ENCODE measurements at regions not wholly inside any gene's neighbourhood (a gene's known extent, or its start where the extent isn't known, plus 50 kb on each side); places are given as distances from the start of the nearest gene placed in this dataset.

DNA sequence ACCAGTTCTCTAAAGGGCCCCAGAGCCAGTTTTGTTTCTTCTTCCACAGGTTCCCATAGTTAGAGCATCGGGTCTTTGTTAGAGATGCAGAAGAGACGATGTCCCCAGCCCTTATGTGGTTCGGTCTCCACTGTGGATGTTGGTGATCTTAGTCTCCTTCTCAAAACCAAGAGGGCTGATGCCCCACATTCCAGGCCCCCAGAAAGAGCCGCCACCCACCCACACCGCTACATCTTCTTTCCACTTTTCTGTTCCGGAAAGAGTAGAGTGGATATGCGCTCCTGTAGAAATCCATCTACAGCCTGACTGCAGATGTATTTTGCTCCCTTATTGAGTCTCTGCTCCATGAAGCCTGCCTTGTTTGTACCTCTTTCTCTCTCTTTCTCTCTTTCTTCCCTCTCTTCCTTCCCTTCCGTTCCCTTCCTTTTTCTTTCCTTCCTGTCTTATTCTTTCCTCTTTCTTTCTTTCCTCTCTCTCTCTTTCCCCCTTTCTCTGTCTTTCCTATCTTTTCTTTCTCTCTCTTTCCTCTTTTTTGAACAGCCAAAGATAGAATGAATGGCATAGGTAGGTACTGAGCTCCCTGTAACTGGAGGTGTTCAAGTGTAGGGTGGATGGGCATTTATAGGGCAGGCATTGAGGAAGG lies 224.3 kb downstream of the SEC14L1 start:
- TF ChIP-seq, protein P1, sequence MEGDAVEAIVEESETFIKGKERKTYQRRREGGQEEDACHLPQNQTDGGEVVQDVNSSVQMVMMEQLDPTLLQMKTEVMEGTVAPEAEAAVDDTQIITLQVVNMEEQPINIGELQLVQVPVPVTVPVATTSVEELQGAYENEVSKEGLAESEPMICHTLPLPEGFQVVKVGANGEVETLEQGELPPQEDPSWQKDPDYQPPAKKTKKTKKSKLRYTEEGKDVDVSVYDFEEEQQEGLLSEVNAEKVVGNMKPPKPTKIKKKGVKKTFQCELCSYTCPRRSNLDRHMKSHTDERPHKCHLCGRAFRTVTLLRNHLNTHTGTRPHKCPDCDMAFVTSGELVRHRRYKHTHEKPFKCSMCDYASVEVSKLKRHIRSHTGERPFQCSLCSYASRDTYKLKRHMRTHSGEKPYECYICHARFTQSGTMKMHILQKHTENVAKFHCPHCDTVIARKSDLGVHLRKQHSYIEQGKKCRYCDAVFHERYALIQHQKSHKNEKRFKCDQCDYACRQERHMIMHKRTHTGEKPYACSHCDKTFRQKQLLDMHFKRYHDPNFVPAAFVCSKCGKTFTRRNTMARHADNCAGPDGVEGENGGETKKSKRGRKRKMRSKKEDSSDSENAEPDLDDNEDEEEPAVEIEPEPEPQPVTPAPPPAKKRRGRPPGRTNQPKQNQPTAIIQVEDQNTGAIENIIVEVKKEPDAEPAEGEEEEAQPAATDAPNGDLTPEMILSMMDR (conservative IDR thresholded peaks at IDR 0.05; ENCODE audit: low read depth, low read length): no peak
- TF ChIP-seq EZH2phosphoT487 (IDR thresholded peaks at IDR 0.05; ENCODE audit: borderline replicate concordance, low read length): no peak

Data from PC-3 (cell line).